ENCODE measurements at regions not wholly inside any gene's neighbourhood (a gene's known extent, or its start where the extent isn't known, plus 50 kb on each side); places are given as distances from the start of the nearest gene placed in this dataset.

DNA sequence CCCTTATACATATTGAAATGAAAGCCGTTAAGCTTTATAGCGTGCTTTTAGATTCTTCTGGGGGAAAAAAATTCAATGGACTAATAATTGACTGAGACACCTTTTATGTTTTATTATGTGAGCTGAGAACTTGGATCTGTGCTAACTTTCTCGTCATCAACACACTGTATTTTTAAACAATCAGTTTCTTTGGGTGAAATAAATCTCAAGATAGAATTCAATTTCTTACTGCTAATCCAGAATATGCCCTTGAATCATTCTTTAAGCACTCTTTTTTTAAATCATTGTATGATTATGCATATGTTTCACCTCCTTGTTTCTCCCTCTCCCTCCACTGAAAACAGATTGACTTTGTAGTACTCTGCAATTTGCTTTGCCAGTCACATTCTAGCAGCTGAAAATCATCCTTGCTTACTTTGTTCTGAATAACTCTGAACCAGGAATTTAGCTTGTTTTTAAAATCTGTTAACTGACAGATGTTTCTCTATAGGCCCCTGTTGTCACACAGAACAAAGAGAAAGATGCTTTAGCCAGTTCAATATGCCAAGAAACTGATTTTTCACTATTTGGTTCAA, 81.5 kb downstream of the SLIT2 start:
- no peak for DNase-seq (ENCODE audit: extremely low spot score)
- H3K4me1 ChIP-seq, result peaks cover 0 to 24% (median 14%) of the 10 kb centered on the region in 4 donors
- H3K27ac ChIP-seq (replicated peaks in 1 of 4), result no peak overlapping the region
- intact Hi-C loops (cut with DNase I), result no loop called here
- no peak overlapping the region for H3K4me3 ChIP-seq
- H3K36me3 ChIP-seq, result no peaks in the 10 kb centered on the region
- no peaks in the 10 kb centered on the region for H3K9me3 ChIP-seq
- H3K27me3 ChIP-seq, result no peaks in the 10 kb centered on the region
- no peak for TF ChIP-seq EP300 (IDR thresholded peaks at IDR 0.05)
- TF ChIP-seq, protein P1, sequence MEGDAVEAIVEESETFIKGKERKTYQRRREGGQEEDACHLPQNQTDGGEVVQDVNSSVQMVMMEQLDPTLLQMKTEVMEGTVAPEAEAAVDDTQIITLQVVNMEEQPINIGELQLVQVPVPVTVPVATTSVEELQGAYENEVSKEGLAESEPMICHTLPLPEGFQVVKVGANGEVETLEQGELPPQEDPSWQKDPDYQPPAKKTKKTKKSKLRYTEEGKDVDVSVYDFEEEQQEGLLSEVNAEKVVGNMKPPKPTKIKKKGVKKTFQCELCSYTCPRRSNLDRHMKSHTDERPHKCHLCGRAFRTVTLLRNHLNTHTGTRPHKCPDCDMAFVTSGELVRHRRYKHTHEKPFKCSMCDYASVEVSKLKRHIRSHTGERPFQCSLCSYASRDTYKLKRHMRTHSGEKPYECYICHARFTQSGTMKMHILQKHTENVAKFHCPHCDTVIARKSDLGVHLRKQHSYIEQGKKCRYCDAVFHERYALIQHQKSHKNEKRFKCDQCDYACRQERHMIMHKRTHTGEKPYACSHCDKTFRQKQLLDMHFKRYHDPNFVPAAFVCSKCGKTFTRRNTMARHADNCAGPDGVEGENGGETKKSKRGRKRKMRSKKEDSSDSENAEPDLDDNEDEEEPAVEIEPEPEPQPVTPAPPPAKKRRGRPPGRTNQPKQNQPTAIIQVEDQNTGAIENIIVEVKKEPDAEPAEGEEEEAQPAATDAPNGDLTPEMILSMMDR (IDR thresholded peaks at IDR 0.05), result no peak
- no peak for TF ChIP-seq POLR2AphosphoS5 (IDR thresholded peaks at IDR 0.05)
- no peak for TF ChIP-seq POLR2A (IDR thresholded peaks at IDR 0.05; ENCODE audit: low read depth)
- 72% methylated on average over 3 of the region's 3 CpGs for WGBS

DNA sequence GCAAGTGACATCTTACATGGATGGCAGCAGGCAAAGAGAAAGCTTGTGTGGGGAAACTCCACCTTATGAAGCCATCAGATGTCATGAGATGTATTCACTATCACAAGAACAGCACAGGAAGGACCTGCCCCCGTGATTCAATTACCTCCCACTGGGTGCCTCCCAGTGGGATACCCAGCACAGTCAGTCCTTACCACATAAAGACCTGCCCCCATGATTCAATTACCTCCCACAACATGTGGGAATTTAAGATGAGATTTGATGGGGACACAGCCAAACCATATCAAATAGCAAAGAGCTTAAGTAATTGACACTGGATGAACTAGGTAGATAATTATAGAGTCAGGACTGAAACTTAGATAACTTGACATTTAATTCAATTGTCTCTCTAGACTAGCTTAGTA, 85.6 kb downstream of the SLIT2 start:
- no peaks in the 10 kb centered on the region for H3K27me3 ChIP-seq
- WGBS, result 67% methylated on average over 1 of the region's 1 CpG
- no peak for TF ChIP-seq POLR2AphosphoS5 (IDR thresholded peaks at IDR 0.05)
- TF ChIP-seq POLR2A (IDR thresholded peaks at IDR 0.05; ENCODE audit: low read depth), result no peak
- no peak for TF ChIP-seq EP300 (IDR thresholded peaks at IDR 0.05)
- TF ChIP-seq, protein P1 (IDR thresholded peaks at IDR 0.05), result no peak
- H3K4me3 ChIP-seq, result no peak overlapping the region
- no peak overlapping the region for H3K27ac ChIP-seq (replicated peaks in 1 of 4)
- H3K9me3 ChIP-seq, result no peaks in the 10 kb centered on the region
- intact Hi-C loops (cut with DNase I), result no loop called here
- H3K36me3 ChIP-seq, result no peaks in the 10 kb centered on the region
- peaks cover 0 to 24% (median 16%) of the 10 kb centered on the region in 4 donors for H3K4me1 ChIP-seq
- no peak for DNase-seq (ENCODE audit: extremely low spot score)

- WGBS, result 71% methylated on average over 2 of the region's 2 CpGs
- intact Hi-C loops (cut with DNase I), result no loop called here
- H3K4me1 ChIP-seq, result peaks cover 0 to 14% (median 3%) of the 10 kb centered on the region in 4 donors
- no peak overlapping the region for H3K27ac ChIP-seq (replicated peaks in 1 of 4)
- no peaks in the 10 kb centered on the region for H3K36me3 ChIP-seq
- no peak overlapping the region for H3K4me3 ChIP-seq
- no peak for TF ChIP-seq POLR2A (IDR thresholded peaks at IDR 0.05; ENCODE audit: low read depth)
- TF ChIP-seq EP300 (IDR thresholded peaks at IDR 0.05), result no peak
- TF ChIP-seq POLR2AphosphoS5 (IDR thresholded peaks at IDR 0.05), result no peak
- TF ChIP-seq, protein P1 (IDR thresholded peaks at IDR 0.05), result no peak
- no peaks in the 10 kb centered on the region for H3K27me3 ChIP-seq
- no peak for DNase-seq (ENCODE audit: extremely low spot score)
- H3K9me3 ChIP-seq, result no peaks in the 10 kb centered on the region
Observed at GRCh38 chr4:20338841-20339240, 87.1 kb downstream of the SLIT2 start.

DNA sequence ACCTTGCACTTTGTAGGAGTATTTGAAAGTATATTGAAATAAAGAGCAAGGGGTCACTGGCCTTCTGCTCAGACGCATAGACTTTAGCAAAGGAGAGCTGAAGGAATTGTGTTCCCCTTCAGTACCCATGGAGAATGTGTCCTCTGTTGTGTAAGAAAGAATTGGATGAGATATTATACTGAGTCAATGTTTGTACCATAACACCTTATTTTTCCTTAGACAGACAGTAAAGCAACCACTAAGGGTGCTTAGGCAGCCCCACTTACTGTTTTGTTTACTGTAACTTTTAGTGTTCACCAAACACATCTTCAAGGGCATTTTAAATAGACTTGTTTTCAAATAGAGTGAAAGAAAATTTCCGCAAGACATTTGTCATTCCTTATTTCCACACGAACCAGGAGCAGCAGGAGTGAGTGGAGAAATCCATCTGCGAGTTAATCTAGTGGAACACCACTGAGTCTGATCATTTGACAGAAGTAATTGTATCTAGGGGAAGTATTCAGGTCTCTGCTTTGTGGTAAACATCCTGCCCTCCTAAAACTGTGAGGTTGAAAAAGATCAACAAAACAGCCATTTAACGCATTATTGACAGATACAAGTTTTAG, 89.5 kb downstream of the SLIT2 start:
- Histone ChIP-seq H3K4me3 (no peak overlapping the region), H3K9me3 (no peaks in the 10 kb centered on the region), H3K27me3 (no peaks in the 10 kb centered on the region), H3K4me1 (peaks cover 0 to 16% (median 7%) of the 10 kb centered on the region in 4 donors), H3K27ac (replicated peaks in 1 of 4) (no peak overlapping the region), H3K36me3 (no peaks in the 10 kb centered on the region)
- TF ChIP-seq, protein P1 (IDR thresholded peaks at IDR 0.05), result no peak
- no peak for TF ChIP-seq POLR2AphosphoS5 (IDR thresholded peaks at IDR 0.05)
- no peak for TF ChIP-seq EP300 (IDR thresholded peaks at IDR 0.05)
- no peak for TF ChIP-seq POLR2A (IDR thresholded peaks at IDR 0.05; ENCODE audit: low read depth)
- no peak for DNase-seq (ENCODE audit: extremely low spot score)
- intact Hi-C loops (cut with DNase I), result no loop called here
- WGBS, result 77% methylated on average over 5 of the region's 5 CpGs
